ENCODE measurements at regions not wholly inside any gene's neighbourhood (a gene's known extent, or its start where the extent isn't known, plus 50 kb on each side); places are given as distances from the start of the nearest gene placed in this dataset.

DNA sequence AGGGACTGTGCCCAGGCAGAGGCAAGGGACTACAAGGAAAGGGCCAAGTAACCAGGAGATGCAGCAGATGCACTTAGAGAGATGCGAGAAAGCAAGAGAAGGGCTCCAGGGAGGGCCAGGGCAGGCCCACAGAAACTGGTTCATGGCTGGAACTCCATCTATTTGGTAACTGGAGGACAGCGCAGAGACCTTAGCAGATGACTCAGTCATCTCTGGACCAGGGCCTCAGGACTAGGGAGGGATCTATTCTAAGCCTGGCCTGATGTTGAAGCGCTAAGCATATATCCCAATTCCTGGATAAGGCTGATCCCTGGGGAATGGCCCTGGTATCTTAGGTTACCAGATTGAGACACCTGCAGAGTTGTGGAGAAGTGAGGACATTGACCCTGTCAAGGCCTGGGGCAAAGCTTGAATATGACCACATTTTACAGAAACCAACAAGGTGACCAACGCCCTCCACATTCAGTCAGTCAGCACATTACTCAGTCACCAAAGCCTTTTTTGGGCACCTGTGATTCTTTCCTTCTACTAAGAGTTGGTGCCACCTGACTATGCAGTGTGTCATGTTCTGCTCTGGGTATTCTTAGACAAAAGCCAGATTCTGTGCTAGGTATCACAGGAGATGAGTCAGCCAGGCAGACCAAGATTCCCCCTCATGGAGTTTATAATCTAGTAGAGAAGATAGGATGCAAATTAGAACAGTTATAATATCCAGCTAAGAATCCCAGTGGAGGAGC, 68.4 kb upstream of the SLCO3A1 start:
- no TSS peak for BruUV-seq (replicated peaks)
- H3K9me3 ChIP-seq (replicated peaks; ENCODE audit: control insufficient read depth, insufficient read depth, low read length): no peaks in the 10 kb centered on the region
- no peaks in the 10 kb centered on the region for H4K20me1 ChIP-seq (ENCODE audit: control insufficient read depth, insufficient read depth)
- H3K4me3 ChIP-seq: no peak overlapping the region
- ChIA-PET POLR2A (no interaction called here), RAD21 (ENCODE audit: unreplicated experiment) (no interaction called here), CTCF (interaction anchor here (0.5 kb wide), 1 partner anchor 520 kb away, joined by 3 read pairs; no protein-coding TSS in a partner anchor), SMC1A (ENCODE audit: uncharacterized antibody, unreplicated experiment) (no interaction called here)
- no peak for DNase-seq (ENCODE audit: low read depth, low spot score)
- 48% methylated on average over 4 of the region's 4 CpGs for WGBS (ENCODE audit: insufficient coverage, insufficient replicate concordance, low lambda C conversion rate, missing lambda C conversion rate)
- H3K27ac ChIP-seq (ENCODE audit: control insufficient read depth, insufficient read depth): no peak overlapping the region
- intact Hi-C loops (cut with micrococcal nuclease; ENCODE audit: unreplicated experiment) (no loop called here), in situ Hi-C loops (cut with MboI) (no loop called here)
- H3K79me2 ChIP-seq (ENCODE audit: control insufficient read depth, insufficient read depth, low read length): no peaks in the 10 kb centered on the region
- no peak overlapping the region for H2AFZ ChIP-seq (ENCODE audit: control insufficient read depth, low read depth, low read length)
- H3K27me3 ChIP-seq (replicated peaks in 1 of 2; ENCODE audit: control insufficient read depth in 2 of 2, insufficient read depth in 2 of 2, low read length in 1 of 2): peaks cover 0 to 2% of the 10 kb centered on the region in 2 experiments; a peak in 2 of 4 replicates
- no peak for ATAC-seq
- no peaks in the 10 kb centered on the region for H3K36me3 ChIP-seq (ENCODE audit: control insufficient read depth in 2 of 2, insufficient read depth in 2 of 2, low read length in 1 of 2)
- no peak overlapping the region for H3K4me2 ChIP-seq (ENCODE audit: control insufficient read depth, insufficient read depth)
- TF ChIP-seq RUNX3 (IDR thresholded peaks at IDR 0.05; ENCODE audit: low read length) (no peak), BCL11A (IDR thresholded peaks at IDR 0.05; ENCODE audit: low read depth, low read length) (no peak), MXI1 (IDR thresholded peaks at IDR 0.05; ENCODE audit: low read depth, low read length) (no peak), MEF2B (IDR thresholded peaks at IDR 0.05; ENCODE audit: partially characterized antibody, poor library complexity, severe bottlenecking) (no peak), LARP7 (IDR thresholded peaks at IDR 0.05) (no peak), ZBED1 (IDR thresholded peaks at IDR 0.05; ENCODE audit: borderline replicate concordance) (no peak), HDAC2 (IDR thresholded peaks at IDR 0.05) (no peak), CHD2 (IDR thresholded peaks at IDR 0.05; ENCODE audit: borderline replicate concordance, low read depth, low read length) (no peak), RELA (IDR thresholded peaks at IDR 0.05; ENCODE audit: borderline replicate concordance, partially characterized antibody) (no peak), BACH1 (IDR thresholded peaks at IDR 0.05; ENCODE audit: borderline replicate concordance) (no peak), SPI1 (IDR thresholded peaks at IDR 0.05; ENCODE audit: borderline replicate concordance, insufficient read depth, low read depth, low read length) (no peak)
- TF ChIP-seq, protein P1, sequence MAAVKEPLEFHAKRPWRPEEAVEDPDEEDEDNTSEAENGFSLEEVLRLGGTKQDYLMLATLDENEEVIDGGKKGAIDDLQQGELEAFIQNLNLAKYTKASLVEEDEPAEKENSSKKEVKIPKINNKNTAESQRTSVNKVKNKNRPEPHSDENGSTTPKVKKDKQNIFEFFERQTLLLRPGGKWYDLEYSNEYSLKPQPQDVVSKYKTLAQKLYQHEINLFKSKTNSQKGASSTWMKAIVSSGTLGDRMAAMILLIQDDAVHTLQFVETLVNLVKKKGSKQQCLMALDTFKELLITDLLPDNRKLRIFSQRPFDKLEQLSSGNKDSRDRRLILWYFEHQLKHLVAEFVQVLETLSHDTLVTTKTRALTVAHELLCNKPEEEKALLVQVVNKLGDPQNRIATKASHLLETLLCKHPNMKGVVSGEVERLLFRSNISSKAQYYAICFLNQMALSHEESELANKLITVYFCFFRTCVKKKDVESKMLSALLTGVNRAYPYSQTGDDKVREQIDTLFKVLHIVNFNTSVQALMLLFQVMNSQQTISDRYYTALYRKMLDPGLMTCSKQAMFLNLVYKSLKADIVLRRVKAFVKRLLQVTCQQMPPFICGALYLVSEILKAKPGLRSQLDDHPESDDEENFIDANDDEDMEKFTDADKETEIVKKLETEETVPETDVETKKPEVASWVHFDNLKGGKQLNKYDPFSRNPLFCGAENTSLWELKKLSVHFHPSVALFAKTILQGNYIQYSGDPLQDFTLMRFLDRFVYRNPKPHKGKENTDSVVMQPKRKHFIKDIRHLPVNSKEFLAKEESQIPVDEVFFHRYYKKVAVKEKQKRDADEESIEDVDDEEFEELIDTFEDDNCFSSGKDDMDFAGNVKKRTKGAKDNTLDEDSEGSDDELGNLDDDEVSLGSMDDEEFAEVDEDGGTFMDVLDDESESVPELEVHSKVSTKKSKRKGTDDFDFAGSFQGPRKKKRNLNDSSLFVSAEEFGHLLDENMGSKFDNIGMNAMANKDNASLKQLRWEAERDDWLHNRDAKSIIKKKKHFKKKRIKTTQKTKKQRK (IDR thresholded peaks at IDR 0.05; ENCODE audit: low read depth, low read length): no peak
- TF ChIP-seq, protein P2, sequence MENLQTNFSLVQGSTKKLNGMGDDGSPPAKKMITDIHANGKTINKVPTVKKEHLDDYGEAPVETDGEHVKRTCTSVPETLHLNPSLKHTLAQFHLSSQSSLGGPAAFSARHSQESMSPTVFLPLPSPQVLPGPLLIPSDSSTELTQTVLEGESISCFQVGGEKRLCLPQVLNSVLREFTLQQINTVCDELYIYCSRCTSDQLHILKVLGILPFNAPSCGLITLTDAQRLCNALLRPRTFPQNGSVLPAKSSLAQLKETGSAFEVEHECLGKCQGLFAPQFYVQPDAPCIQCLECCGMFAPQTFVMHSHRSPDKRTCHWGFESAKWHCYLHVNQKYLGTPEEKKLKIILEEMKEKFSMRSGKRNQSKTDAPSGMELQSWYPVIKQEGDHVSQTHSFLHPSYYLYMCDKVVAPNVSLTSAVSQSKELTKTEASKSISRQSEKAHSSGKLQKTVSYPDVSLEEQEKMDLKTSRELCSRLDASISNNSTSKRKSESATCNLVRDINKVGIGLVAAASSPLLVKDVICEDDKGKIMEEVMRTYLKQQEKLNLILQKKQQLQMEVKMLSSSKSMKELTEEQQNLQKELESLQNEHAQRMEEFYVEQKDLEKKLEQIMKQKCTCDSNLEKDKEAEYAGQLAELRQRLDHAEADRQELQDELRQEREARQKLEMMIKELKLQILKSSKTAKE (IDR thresholded peaks at IDR 0.05; ENCODE audit: low read depth, poor library complexity, severe bottlenecking): no peak
- TF ChIP-seq, protein P3, sequence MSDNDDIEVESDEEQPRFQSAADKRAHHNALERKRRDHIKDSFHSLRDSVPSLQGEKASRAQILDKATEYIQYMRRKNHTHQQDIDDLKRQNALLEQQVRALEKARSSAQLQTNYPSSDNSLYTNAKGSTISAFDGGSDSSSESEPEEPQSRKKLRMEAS (IDR thresholded peaks at IDR 0.05; ENCODE audit: low read depth, low read length): no peak
- TF ChIP-seq, protein P4, sequence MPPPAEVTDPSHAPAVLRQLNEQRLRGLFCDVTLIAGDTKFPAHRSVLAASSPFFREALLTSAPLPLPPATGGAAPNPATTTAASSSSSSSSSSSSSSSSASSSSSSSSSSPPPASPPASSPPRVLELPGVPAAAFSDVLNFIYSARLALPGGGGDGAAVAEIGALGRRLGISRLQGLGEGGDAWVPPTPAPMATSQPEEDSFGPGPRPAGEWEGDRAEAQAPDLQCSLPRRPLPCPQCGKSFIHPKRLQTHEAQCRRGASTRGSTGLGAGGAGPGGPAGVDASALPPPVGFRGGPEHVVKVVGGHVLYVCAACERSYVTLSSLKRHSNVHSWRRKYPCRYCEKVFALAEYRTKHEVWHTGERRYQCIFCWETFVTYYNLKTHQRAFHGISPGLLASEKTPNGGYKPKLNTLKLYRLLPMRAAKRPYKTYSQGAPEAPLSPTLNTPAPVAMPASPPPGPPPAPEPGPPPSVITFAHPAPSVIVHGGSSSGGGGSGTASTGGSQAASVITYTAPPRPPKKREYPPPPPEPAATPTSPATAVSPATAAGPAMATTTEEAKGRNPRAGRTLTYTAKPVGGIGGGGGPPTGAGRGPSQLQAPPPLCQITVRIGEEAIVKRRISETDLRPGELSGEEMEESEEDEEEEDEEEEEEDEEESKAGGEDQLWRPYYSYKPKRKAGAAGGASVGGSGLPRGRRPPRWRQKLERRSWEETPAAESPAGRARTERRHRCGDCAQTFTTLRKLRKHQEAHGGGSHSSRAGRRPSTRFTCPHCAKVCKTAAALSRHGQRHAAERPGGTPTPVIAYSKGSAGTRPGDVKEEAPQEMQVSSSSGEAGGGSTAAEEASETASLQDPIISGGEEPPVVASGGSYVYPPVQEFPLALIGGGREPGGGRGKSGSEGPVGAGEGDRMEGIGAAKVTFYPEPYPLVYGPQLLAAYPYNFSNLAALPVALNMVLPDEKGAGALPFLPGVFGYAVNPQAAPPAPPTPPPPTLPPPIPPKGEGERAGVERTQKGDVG (CRISPR knock-in tag; IDR thresholded peaks at IDR 0.05): no peak
- no peaks in the 10 kb centered on the region for H3K4me1 ChIP-seq (ENCODE audit: control insufficient read depth, insufficient read depth, low read length)
- no peak for FAIRE-seq
- H3K9ac ChIP-seq (ENCODE audit: control insufficient read depth, insufficient read depth, low read length): no peak overlapping the region
